GM13976 (cell line): ENCODE measurements at regions not wholly inside any gene's neighbourhood (a gene's known extent, or its start where the extent isn't known, plus 50 kb on each side); places are given as distances from the start of the nearest gene placed in this dataset.

ENCODE experiments used
- DNase-seq: peaks from one replicate; pipeline ENCODE4 v3.0.0; 2012; ENCODE audit warnings: low spot score
- CTCF ChIP-seq: IDR thresholded peaks from 2 replicates; pipeline ENCODE4 v1.5.1; 2012; ENCODE audit warnings: borderline replicate concordance, mild to moderate bottlenecking; ENCODE audit not compliant: insufficient read depth; ENCODE audit errors: extremely low read depth, missing control alignments, control extremely low read depth
- in situ Hi-C: fragments of 300-500 bp; cut with MboI; formaldehyde crosslinking; loops from one replicate; pipeline ENCODE4 v1.12.0; 2022; ENCODE audit warnings: low sequenced_read_pairs, mixed read lengths, inconsistent platforms; ENCODE audit not compliant: unreplicated experiment

DNA sequence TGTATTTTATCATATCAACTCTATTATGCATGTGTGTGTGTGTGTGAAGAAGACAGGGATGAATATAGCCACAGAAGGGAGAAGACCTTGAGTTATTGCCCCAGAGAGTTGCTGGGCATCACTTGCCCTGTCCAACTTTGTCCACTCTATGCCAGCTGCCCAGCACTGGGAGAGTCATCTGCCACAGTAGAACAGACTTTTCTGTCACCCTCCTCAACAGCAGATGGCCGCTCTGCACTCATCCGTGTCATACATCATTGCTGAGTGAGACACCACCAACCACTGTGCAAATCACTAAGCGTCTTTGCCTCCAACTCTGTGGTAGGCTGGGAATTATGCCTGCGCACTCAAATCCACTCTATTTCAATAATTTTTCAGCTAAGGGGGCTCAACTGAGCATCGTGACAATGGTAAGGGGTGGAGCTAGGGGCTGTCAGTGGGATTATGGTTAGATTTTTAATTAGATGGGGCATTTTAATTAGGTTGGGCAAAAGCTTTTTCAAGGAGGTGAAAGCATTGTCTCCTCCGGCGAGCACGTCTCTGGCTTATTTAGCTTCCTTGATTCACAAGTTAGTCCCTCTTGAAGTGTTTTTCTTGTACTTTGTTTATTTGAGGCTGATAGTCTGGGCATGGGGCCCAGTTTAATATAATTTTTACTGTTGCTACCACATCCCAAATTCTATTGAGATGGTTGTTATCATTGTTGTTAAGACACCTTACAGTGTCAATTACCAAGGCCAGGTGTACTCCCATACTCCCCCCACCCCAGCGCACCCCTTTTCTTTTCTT lies 100.1 kb upstream of the KLF3 start:
- TF ChIP-seq CTCF = no peak
- in situ Hi-C loops = no loop called here
- DNase-seq = no peak

GRCh38 chr4:38565271-38566199 lies 98.5 kb upstream of the KLF3 start:
- DNase-seq = no peak
- no peak for TF ChIP-seq CTCF
- in situ Hi-C loops = no loop called here

- DNase-seq = no peak
- no peak for TF ChIP-seq CTCF
- in situ Hi-C loops = no loop called here
Measured at GRCh38 chr4:38566806-38567398, 97.1 kb upstream of the KLF3 start.

DNA sequence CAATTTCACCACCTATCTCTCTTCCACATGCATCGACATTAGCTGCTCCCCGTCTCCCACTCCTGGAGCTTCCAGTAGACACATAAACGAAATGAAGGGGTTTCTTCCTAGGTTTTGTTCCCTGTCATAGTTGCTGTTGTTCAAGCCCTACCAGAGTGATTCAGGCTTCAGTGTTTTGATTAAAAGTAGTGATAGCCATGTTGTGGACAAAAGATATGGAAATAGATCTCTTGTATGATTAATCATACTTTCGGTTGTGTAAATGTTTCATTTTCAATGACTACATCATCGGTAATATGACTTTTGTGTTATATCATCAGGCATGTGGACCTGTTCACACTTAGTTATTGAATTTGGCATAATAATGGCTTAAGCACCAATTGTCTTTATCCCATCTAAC lies 96.5 kb upstream of the KLF3 start:
- no peak for DNase-seq
- in situ Hi-C loops = no loop called here
- TF ChIP-seq CTCF = no peak

DNA sequence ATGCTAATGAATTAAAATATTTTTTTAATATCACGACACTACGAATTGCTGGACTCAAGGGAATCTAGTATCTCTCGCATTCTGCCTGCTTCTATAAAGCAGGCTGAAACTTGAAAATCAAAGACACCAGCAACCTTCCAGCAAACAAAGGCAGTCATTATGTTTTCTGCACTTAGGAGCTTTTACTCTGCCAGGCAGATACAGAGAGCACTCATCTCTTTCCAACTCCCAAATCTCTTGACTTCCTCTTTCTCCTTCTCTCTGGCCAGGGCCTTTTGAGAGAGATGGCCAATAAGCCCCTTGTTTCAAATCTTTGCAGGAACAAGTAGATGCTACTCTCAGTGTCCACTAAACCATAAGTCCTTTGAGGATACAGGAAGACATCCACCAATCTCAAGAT lies 95.2 kb upstream of the KLF3 start:
- in situ Hi-C loops = no loop called here
- no peak for TF ChIP-seq CTCF
- no peak for DNase-seq

DNA sequence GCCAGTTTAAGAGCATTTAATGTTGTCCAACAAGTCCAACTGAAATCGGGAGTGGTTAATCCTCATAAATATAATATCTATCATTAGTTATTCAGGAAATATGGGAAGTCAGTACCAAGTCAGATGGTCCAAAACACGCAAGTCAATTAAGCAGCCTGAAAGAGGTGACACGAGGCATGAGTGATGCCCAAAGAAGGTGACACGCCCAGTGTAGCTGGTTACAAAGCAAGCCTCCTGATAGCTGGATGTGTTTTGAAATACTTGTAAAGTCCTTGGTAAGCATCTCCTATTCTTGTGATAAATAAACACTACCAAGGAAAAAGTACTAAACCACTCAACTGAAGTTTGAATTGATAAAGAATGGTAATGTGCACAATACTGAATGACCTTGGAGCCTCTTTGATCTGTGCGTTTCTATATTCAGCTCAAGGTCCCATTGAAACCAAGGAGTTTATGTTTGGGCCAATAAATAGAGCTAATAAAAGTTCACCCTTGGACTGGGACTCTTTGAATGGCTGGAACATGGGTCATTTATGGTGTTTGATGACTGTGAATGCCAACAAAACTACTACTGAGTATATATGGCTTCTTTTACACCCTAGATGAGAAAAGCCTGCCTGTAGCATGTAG lies 93.2 kb upstream of the KLF3 start:
- DNase-seq = no peak
- in situ Hi-C loops = no loop called here
- no peak for TF ChIP-seq CTCF
